ENCODE measurements at regions not wholly inside any gene's neighbourhood (a gene's known extent, or its start where the extent isn't known, plus 50 kb on each side); places are given as distances from the start of the nearest gene placed in this dataset.

DNA sequence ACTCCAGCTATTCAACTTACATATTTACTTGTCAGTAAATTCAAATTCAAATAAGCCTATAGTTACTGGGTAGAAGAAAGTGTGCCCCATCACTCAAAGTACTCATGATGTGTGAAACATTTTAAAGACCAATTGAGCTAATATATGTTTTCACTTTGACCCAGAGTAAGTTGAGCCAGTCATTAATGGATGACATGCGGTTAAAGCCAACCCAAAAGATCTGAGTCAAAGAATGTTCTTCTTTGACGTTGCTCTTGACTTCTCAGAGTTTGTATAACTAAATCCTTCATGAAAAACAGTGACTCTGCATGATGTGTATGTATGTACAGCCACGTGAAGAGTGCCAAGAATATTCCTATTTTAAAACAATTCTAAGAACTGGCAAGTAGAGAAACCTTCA lies 237.4 kb downstream of the NR2F1-AS1 start:
- no peak overlapping the region for H3K27ac ChIP-seq (ENCODE audit: low read length)
- no peak overlapping the region for H3K4me3 ChIP-seq (ENCODE audit: low read length)
- H3K27me3 ChIP-seq (ENCODE audit: insufficient read depth, low read depth, low read length): no peaks in the 10 kb centered on the region
- H3K9me2 ChIP-seq (ENCODE audit: insufficient read depth, low read length): no peaks in the 10 kb centered on the region
- no peak overlapping the region for H2AFZ ChIP-seq (ENCODE audit: low read depth, low read length)
- H3K4me2 ChIP-seq (ENCODE audit: low read length): no peak overlapping the region
- no peaks in the 10 kb centered on the region for H3K36me3 ChIP-seq (ENCODE audit: insufficient read depth, low read length)
- H3F3A ChIP-seq (ENCODE audit: insufficient read depth, low read length, poor library complexity, severe bottlenecking): no peaks in the 10 kb centered on the region
- no peak overlapping the region for H3K9ac ChIP-seq (ENCODE audit: low read length)
- no peaks in the 10 kb centered on the region for H4K20me1 ChIP-seq (ENCODE audit: insufficient read depth)
- H3K79me2 ChIP-seq (replicated peaks; ENCODE audit: insufficient read depth, low read length): no peaks in the 10 kb centered on the region
- TF ChIP-seq POLR2AphosphoS5 (IDR thresholded peaks at IDR 0.05) (no peak), SMC3 (conservative IDR thresholded peaks at IDR 0.05; ENCODE audit: poor library complexity) (no peak), MXI1 (conservative IDR thresholded peaks at IDR 0.05; ENCODE audit: poor library complexity, severe bottlenecking) (no peak), REST (IDR thresholded peaks at IDR 0.05; ENCODE audit: borderline replicate concordance) (no peak), EP300 (conservative IDR thresholded peaks at IDR 0.05; ENCODE audit: poor library complexity, severe bottlenecking) (no peak), EZH2 (IDR thresholded peaks at IDR 0.05; ENCODE audit: borderline replicate concordance, insufficient read depth, low read length, poor library complexity, severe bottlenecking) (no peak), TAF1 (IDR thresholded peaks at IDR 0.05; ENCODE audit: low read depth) (no peak), RAD21 (conservative IDR thresholded peaks at IDR 0.05) (no peak)
- TF ChIP-seq, protein P1, sequence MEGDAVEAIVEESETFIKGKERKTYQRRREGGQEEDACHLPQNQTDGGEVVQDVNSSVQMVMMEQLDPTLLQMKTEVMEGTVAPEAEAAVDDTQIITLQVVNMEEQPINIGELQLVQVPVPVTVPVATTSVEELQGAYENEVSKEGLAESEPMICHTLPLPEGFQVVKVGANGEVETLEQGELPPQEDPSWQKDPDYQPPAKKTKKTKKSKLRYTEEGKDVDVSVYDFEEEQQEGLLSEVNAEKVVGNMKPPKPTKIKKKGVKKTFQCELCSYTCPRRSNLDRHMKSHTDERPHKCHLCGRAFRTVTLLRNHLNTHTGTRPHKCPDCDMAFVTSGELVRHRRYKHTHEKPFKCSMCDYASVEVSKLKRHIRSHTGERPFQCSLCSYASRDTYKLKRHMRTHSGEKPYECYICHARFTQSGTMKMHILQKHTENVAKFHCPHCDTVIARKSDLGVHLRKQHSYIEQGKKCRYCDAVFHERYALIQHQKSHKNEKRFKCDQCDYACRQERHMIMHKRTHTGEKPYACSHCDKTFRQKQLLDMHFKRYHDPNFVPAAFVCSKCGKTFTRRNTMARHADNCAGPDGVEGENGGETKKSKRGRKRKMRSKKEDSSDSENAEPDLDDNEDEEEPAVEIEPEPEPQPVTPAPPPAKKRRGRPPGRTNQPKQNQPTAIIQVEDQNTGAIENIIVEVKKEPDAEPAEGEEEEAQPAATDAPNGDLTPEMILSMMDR (IDR thresholded peaks at IDR 0.05; ENCODE audit: poor library complexity, severe bottlenecking): no peak
- no peaks in the 10 kb centered on the region for H3K9me3 ChIP-seq (ENCODE audit: low read length)

DNA sequence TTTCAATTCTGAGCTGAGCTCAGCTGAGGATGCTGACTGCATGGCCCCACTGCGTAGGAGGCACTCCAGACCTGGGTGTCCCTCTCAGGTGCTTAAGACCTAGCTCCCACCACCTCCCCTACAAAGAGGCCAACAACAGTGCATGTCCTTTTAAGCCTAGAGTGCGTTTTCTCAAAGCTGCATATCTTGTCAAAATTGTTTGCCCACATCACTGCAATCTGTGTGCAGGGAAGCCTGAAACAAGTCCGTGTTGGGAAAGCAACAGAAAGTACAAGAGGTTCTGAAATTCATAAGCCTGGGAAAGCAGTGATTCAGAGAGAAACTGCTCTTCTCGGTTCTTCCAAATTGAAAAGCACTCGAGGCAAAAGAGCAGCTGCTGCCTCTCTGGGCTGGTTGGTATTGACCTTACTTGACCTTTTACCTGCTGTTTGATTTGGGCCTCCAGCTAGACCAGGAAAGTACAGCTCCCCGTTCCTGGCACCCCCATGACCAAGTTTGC lies 238.4 kb downstream of the NR2F1-AS1 start:
- TF ChIP-seq, protein P1 (IDR thresholded peaks at IDR 0.05; ENCODE audit: poor library complexity, severe bottlenecking): no peak
- TF ChIP-seq EP300 (conservative IDR thresholded peaks at IDR 0.05; ENCODE audit: poor library complexity, severe bottlenecking): no peak
- TF ChIP-seq SMC3 (conservative IDR thresholded peaks at IDR 0.05; ENCODE audit: poor library complexity): no peak
- no peak for TF ChIP-seq RAD21 (conservative IDR thresholded peaks at IDR 0.05)
- TF ChIP-seq EZH2 (IDR thresholded peaks at IDR 0.05; ENCODE audit: borderline replicate concordance, insufficient read depth, low read length, poor library complexity, severe bottlenecking): no peak
- TF ChIP-seq TAF1 (IDR thresholded peaks at IDR 0.05; ENCODE audit: low read depth): no peak
- TF ChIP-seq POLR2AphosphoS5 (IDR thresholded peaks at IDR 0.05): no peak
- TF ChIP-seq MXI1 (conservative IDR thresholded peaks at IDR 0.05; ENCODE audit: poor library complexity, severe bottlenecking): no peak
- no peak for TF ChIP-seq REST (IDR thresholded peaks at IDR 0.05; ENCODE audit: borderline replicate concordance)
- Histone ChIP-seq H3K4me3 (ENCODE audit: low read length) (no peak overlapping the region), H3K79me2 (replicated peaks; ENCODE audit: insufficient read depth, low read length) (no peaks in the 10 kb centered on the region), H4K20me1 (ENCODE audit: insufficient read depth) (no peaks in the 10 kb centered on the region), H3F3A (ENCODE audit: insufficient read depth, low read length, poor library complexity, severe bottlenecking) (no peaks in the 10 kb centered on the region), H3K36me3 (ENCODE audit: insufficient read depth, low read length) (no peaks in the 10 kb centered on the region), H3K4me2 (ENCODE audit: low read length) (no peak overlapping the region), H3K9ac (ENCODE audit: low read length) (no peak overlapping the region), H2AFZ (ENCODE audit: low read depth, low read length) (no peak overlapping the region), H3K9me2 (ENCODE audit: insufficient read depth, low read length) (no peaks in the 10 kb centered on the region), H3K27me3 (ENCODE audit: insufficient read depth, low read depth, low read length) (no peaks in the 10 kb centered on the region), H3K27ac (ENCODE audit: low read length) (no peak overlapping the region), H3K9me3 (ENCODE audit: low read length) (no peaks in the 10 kb centered on the region)
